Tibial nerve (tissue), 4 donors: ENCODE measurements at regions not wholly inside any gene's neighbourhood (a gene's known extent, or its start where the extent isn't known, plus 50 kb on each side); places are given as distances from the start of the nearest gene placed in this dataset.
"Not testable (repeated sequence)": the region's sequence is repeated elsewhere in the genome, so short reads cannot be mapped to it uniquely, and the experiment has no call there.

ENCODE experiments used
- DNase-seq, 2 donors: peaks; one replicate each; pipeline ENCODE4 v3.0.0-alpha.2; 2019; ENCODE audit warnings: low spot score in 2 of 2
- H3K27ac ChIP-seq, 4 donors: fragments of 200-600 bp; sonication (generic) in 3 of 4; one replicate each; pipeline ENCODE4 v1.5.1; 2017 to 2019; ENCODE audit warnings: mild to moderate bottlenecking in 1 of 4
- H3K27me3 ChIP-seq, 2 donors: fragments of 200-600 bp; sonication (generic) in 1 of 2; one replicate each; pipeline versions ENCODE4 v1.5.1 to v1.6.0; 2017 to 2019
- H3K36me3 ChIP-seq, 3 donors: fragments of 200-600 bp; sonication (generic); one replicate each; pipeline ENCODE4 v1.5.1; 2018 to 2019
- H3K4me1 ChIP-seq, 4 donors: fragments of 200-600 bp; sonication (generic) in 3 of 4; one replicate each; pipeline ENCODE4 v1.5.1; 2017 to 2019
- H3K4me3 ChIP-seq, 4 donors: fragments of 200-600 bp; sonication (generic) in 3 of 4; one replicate each; pipeline ENCODE4 v1.5.1; 2017 to 2019; ENCODE audit warnings: mild to moderate bottlenecking in 1 of 4, moderate library complexity in 1 of 4
- H3K9me3 ChIP-seq, 4 donors: fragments of 200-600 bp; sonication (generic) in 3 of 4; one replicate each; pipeline ENCODE4 v1.5.1; 2017 to 2019
- CTCF ChIP-seq, 5 experiments: fragments of 200-600 bp in 3 of 5; fragments of 450-650 bp in 2 of 5; sonication (generic) in 3 of 5; IDR thresholded peaks; one replicate each; pipeline ENCODE4 v1.5.1; 2016 to 2019; ENCODE audit warnings: antibody characterized with exemption in 5 of 5, mild to moderate bottlenecking in 3 of 5, moderate library complexity in 2 of 5
- EP300 ChIP-seq, 2 donors: sonication (generic); formaldehyde crosslinking; IDR thresholded peaks; one replicate each; pipeline ENCODE4 v1.6.1; 2017; ENCODE audit warnings: antibody characterized with exemption in 2 of 2, mild to moderate bottlenecking in 1 of 2
- POLR2A ChIP-seq, 2 donors: fragments of 450-650 bp; IDR thresholded peaks; one replicate each; pipeline ENCODE4 v1.6.1; 2017; ENCODE audit warnings: antibody characterized with exemption in 2 of 2, mild to moderate bottlenecking in 2 of 2, moderate library complexity in 2 of 2
- WGBS, 2 donors: methylation state at CpG; one replicate each; pipeline ENCODE4 v1.1.5; 2018; 5-methylcytosine and 5-hydroxymethylcytosine counted together

DNA sequence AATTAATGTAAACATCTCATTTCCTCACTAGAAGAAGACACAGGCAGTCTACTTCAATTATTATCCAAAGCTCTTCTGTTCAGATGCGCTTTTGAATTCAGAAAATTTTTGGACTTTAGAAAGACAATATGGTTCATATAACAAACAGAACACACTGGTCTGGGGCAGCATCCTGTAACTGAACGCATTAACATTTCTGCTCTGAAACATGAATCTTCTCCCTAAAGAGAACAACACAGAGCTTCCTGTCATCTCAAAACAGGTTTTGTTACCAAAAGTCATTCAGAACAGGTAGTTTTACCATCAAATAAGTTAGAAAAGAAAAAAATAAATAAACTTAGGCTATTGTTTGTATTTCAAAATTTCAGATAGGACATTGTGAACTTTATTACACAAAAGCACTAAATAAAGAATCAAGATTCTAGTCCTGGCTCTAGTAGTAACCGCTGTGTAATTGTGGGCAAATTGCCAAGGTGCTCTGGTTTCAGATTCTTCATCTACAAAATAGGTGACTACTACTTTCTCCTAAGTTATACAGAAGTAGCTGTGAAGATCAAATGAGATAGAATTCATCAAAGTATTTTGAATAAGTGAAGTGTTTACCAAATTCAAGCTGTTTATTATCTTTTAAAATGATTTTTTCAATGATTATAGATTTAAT lies 252.3 kb upstream of the RASGEF1B start:
- Histone ChIP-seq H3K4me3 (no peak overlapping the region), H3K9me3 (peaks cover 0 to 10% (median 0%) of the 10 kb centered on the region in 4 donors), H3K27ac (no peak overlapping the region), H3K36me3 (no peaks in the 10 kb centered on the region), H3K27me3 (no peaks in the 10 kb centered on the region), H3K4me1 (peaks cover 0 to 26% (median 12%) of the 10 kb centered on the region in 4 donors)
- DNase-seq: peak; percentile 24 to 63
- TF ChIP-seq EP300 (IDR thresholded peaks at IDR 0.05) (no peak), CTCF (IDR thresholded peaks at IDR 0.05) (no peak), POLR2A (IDR thresholded peaks at IDR 0.05) (no peak)
- WGBS, 2 donors: 48 to 51% methylated on average over 3 of the region's 3 CpGs

DNA sequence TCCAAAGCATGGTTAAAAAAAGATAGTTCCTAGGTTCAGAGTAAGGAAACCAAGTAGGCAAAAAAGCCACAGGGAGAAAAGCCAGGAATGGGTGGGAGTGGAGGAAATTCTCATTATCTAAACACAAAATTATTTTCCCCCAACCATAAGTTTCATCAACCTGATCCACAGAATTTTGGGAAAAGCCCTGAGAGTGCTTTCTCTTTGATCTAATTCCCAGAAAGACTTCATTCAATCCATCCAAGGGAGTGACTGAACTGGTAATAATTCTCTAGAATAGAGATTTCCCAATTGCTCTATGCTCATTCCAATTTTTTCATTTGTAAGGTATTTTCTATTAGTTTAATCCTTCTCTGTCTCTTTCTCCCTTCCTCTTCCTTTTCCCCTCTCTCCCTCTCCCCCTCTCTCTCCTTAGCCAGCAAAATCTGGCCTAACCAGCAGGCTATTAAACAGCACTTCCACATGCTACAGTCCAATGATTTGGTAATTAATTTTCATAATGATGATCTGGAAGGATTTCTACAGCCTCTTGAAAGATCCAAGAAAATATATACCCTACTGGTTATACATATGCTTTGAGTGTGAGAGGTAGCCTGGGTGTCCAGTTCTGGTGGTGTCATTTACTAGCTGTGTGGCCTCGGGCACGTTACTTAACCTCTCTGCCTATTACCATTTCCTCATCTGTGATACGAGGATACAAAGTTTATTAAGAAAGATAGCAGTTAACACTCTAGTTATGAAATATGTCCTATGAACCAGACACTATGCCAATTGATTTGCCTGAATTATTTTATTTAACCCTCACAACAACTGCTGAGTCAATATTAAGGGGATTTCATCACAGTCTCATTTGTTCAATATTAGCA lies 251.5 kb upstream of the RASGEF1B start:
- H3K4me3 ChIP-seq: no peak overlapping the region
- H3K27ac ChIP-seq: no peak overlapping the region
- no peaks in the 10 kb centered on the region for H3K27me3 ChIP-seq
- H3K9me3 ChIP-seq: peaks cover 0 to 3% (median 0%) of the 10 kb centered on the region in 4 donors
- no peaks in the 10 kb centered on the region for H3K36me3 ChIP-seq
- DNase-seq: no peak
- H3K4me1 ChIP-seq: peaks cover 0 to 26% (median 12%) of the 10 kb centered on the region in 4 donors
- no peak for TF ChIP-seq CTCF (IDR thresholded peaks at IDR 0.05)
- no peak for TF ChIP-seq EP300 (IDR thresholded peaks at IDR 0.05)
- no peak for TF ChIP-seq POLR2A (IDR thresholded peaks at IDR 0.05)
- WGBS, 2 donors: 84 to 88% methylated on average over 3 of the region's 3 CpGs

DNA sequence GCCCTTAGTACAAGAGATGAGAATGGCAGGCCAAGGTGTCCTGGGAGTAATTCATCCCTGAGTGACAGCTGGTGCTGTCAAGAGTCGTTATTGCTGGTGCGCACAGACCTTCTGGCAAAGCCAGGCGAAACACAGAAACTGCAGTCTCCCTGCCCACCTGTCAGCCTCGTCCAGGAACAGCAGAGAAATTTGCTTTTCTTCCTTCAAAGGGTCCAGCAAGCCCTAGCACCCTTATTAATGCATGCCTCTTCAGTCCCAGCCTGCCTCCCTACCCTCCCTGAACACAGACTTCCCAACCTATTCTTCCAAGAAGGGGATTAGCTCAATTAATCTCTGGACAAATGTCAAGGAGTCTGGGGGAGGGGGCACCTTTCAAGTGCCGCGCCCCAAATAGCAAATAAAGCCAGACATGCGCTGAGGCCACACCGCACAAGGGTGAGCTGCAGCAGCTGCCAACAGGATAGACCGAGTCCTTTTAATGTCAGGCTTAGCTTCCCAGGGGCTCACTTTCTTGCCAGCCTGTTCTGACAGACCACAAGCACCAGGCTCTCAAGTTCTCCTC lies 250.7 kb upstream of the RASGEF1B start:
- 73 to 77% methylated on average over 9 of the region's 9 CpGs for WGBS, 2 donors
- TF ChIP-seq POLR2A (IDR thresholded peaks at IDR 0.05) (no peak), CTCF (IDR thresholded peaks at IDR 0.05) (no peak), EP300 (IDR thresholded peaks at IDR 0.05) (no peak)
- H3K4me3 ChIP-seq: no peak overlapping the region

DNA sequence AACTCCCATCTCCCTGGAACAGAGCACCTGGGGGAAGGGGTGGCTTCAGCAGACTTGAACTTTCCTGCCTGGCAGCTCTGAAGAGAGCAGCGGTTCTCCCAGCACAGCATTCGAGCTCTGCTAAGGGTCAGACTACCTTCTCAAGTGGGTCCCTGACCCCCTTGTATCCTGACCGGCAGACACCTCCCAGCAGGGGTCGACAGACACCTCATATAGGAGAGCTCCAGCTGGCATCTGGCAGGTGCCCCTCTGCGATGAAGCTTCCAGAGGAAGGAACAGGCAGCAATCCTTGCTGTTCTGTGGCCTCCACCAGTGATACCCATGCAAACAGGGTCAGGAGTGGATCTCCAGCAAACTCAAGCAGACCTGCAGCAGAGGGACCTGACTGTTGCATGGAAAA lies 244.1 kb upstream of the RASGEF1B start:
- 75 to 78% methylated on average over 5 of the region's 5 CpGs for WGBS, 2 donors
- Histone ChIP-seq H3K27me3 (no peaks in the 10 kb centered on the region), H3K27ac (no peak overlapping the region), H3K4me3 (no peak overlapping the region), H3K36me3 (no peaks in the 10 kb centered on the region), H3K9me3 (no peaks in the 10 kb centered on the region), H3K4me1 (no peaks in the 10 kb centered on the region)
- DNase-seq: no peak
- TF ChIP-seq EP300 (IDR thresholded peaks at IDR 0.05) (no peak), POLR2A (IDR thresholded peaks at IDR 0.05) (no peak), CTCF (IDR thresholded peaks at IDR 0.05) (no peak)

More for the DNA sequence above, 250.7 kb upstream of the RASGEF1B start:
- Histone ChIP-seq H3K9me3 (no peaks in the 10 kb centered on the region), H3K27me3 (no peaks in the 10 kb centered on the region), H3K4me1 (peaks cover 0 to 26% (median 12%) of the 10 kb centered on the region in 4 donors), H3K36me3 (no peaks in the 10 kb centered on the region), H3K27ac (no peak overlapping the region)
- no peak for DNase-seq

DNA sequence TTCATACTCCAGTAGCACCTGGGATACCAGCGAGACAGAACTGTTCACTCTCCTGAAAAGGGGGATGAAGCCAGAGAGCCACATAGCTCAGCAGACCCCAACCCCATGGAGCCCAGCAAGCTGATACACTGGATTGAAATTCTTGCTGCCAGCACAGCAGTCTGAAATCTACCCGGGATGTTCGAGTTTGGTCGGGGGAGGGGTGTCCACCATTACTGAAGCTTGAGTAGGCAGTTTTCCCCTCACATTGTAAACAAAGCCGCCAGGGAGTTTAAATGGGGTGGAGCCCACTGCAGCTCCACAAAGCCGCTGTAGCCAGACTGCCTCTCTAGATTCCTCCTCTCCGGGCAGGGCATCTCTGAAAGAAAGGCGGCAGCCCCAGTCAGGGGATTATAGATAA lies 243.7 kb upstream of the RASGEF1B start:
- not testable (repeated sequence) for H3K27ac ChIP-seq, H3K36me3 ChIP-seq, H3K27me3 ChIP-seq, DNase-seq, H3K4me1 ChIP-seq, H3K9me3 ChIP-seq, H3K4me3 ChIP-seq
- 34 to 45% methylated on average over 7 to 8 of the region's 8 CpGs for WGBS, 2 donors
